Keratinocyte (primary cell): ENCODE measurements at regions not wholly inside any gene's neighbourhood (a gene's known extent, or its start where the extent isn't known, plus 50 kb on each side); places are given as distances from the start of the nearest gene placed in this dataset.
"Not testable (repeated sequence)": the region's sequence is repeated elsewhere in the genome, so short reads cannot be mapped to it uniquely, and the experiment has no call there.

Source experiments
- DNase-seq: peaks from one replicate; pipeline ENCODE4 v3.0.0-alpha.2; 2011; ENCODE audit warnings: low read depth, missing footprints, low spot score
- FAIRE-seq: peaks from 2 replicates; lab custom pipeline; 2011; peaks lifted over from hg19 to GRCh38; lab: Jason Lieb, UNC
- H2AFZ ChIP-seq: 2 replicates; pipeline ENCODE4 v1.6.0; 2012; ENCODE audit warnings: low read length, control low read depth, inconsistent platforms; ENCODE audit not compliant: control insufficient read depth
- H3K27ac ChIP-seq: 2 replicates; pipeline ENCODE4 v1.5.1; 2011; ENCODE audit warnings: low read length; ENCODE audit not compliant: control insufficient read depth, insufficient read depth
- H3K27me3 ChIP-seq: 3 replicates; pipeline ENCODE4 v1.6.0; 2011; ENCODE audit warnings: low read length; ENCODE audit not compliant: control insufficient read depth, insufficient read depth; ENCODE audit errors: extremely low read depth
- H3K36me3 ChIP-seq, 2 experiments: 2 replicates in 1 of 2; 3 replicates in 1 of 2; pipeline ENCODE4 v1.5.1; 2011; ENCODE audit warnings: low read length in 2 of 2, mild to moderate bottlenecking in 1 of 2; ENCODE audit not compliant: control insufficient read depth in 2 of 2, insufficient read depth in 2 of 2; ENCODE audit errors: extremely low read depth in 1 of 2
- H3K4me1 ChIP-seq: 3 replicates; pipeline ENCODE4 v1.5.1; 2011; ENCODE audit warnings: low read length; ENCODE audit not compliant: control insufficient read depth, insufficient read depth; ENCODE audit errors: extremely low read depth
- H3K4me2 ChIP-seq: 3 replicates; pipeline ENCODE4 v1.6.0; 2011; ENCODE audit warnings: low read depth, low read length; ENCODE audit not compliant: control insufficient read depth, insufficient read depth; ENCODE audit errors: extremely low read depth
- H3K4me3 ChIP-seq, 3 experiments: fragments of 200-600 bp in 1 of 3; sonication (generic) in 1 of 3; 2 replicates in 2 of 3; 3 replicates in 1 of 3; pipeline ENCODE4 v1.5.1; 2011 to 2016; ENCODE audit warnings: low read length in 3 of 3, mild to moderate bottlenecking in 3 of 3, control low read depth in 2 of 3, inconsistent platforms in 1 of 3, low read depth in 1 of 3, mixed read lengths in 1 of 3, mixed run types in 1 of 3, moderate library complexity in 1 of 3; ENCODE audit not compliant: control insufficient read depth in 2 of 3, insufficient read depth in 2 of 3; ENCODE audit errors: extremely low read depth in 1 of 3
- H3K79me2 ChIP-seq: 2 replicates; pipeline ENCODE4 v1.6.0; 2012; ENCODE audit warnings: low read length; ENCODE audit not compliant: control insufficient read depth, insufficient read depth
- H3K9ac ChIP-seq: 3 replicates; pipeline ENCODE4 v1.6.0; 2011; ENCODE audit warnings: low read length; ENCODE audit not compliant: control insufficient read depth, insufficient read depth; ENCODE audit errors: extremely low read depth
- H3K9me1 ChIP-seq: 3 replicates; pipeline ENCODE4 v1.6.0; 2011; ENCODE audit warnings: low read length; ENCODE audit not compliant: control insufficient read depth, insufficient read depth; ENCODE audit errors: extremely low read depth
- H3K9me3 ChIP-seq: 2 replicates; pipeline ENCODE4 v1.5.1; 2012; ENCODE audit warnings: low read depth, low read length; ENCODE audit not compliant: control insufficient read depth
- H4K20me1 ChIP-seq: 3 replicates; pipeline ENCODE4 v1.6.0; 2011; ENCODE audit warnings: low read length; ENCODE audit not compliant: control insufficient read depth, insufficient read depth; ENCODE audit errors: extremely low read depth
- EZH2 ChIP-seq: IDR thresholded peaks from one replicate; pipeline ENCODE4 v1.6.1; 2012; ENCODE audit warnings: inconsistent platforms, mild to moderate bottlenecking, low read length, moderate library complexity
- dilution Hi-C: fragments of 300-500 bp; cut with MboI; formaldehyde crosslinking; loops from one replicate; pipeline ENCODE4 v1.7.0; 2020; ENCODE audit warnings: low sequenced_read_pairs; ENCODE audit not compliant: extremely low pct_ligation_motif_present
- TF ChIP-seq, protein P1 (sequence below), 3 experiments: IDR thresholded peaks in 1 of 3; conservative IDR thresholded peaks in 1 of 3; optimal IDR thresholded peaks in 1 of 3; 2 replicates in 2 of 3; 3 replicates in 1 of 3; pipeline versions ENCODE3 to v1.5.1; 2011; ENCODE audit warnings: low read length in 3 of 3, mild to moderate bottlenecking in 3 of 3, moderate library complexity in 2 of 3, control low read depth in 1 of 3, inconsistent platforms in 1 of 3; ENCODE audit not compliant: insufficient read depth in 2 of 3; ENCODE audit errors: extremely low read depth in 1 of 3

DNA sequence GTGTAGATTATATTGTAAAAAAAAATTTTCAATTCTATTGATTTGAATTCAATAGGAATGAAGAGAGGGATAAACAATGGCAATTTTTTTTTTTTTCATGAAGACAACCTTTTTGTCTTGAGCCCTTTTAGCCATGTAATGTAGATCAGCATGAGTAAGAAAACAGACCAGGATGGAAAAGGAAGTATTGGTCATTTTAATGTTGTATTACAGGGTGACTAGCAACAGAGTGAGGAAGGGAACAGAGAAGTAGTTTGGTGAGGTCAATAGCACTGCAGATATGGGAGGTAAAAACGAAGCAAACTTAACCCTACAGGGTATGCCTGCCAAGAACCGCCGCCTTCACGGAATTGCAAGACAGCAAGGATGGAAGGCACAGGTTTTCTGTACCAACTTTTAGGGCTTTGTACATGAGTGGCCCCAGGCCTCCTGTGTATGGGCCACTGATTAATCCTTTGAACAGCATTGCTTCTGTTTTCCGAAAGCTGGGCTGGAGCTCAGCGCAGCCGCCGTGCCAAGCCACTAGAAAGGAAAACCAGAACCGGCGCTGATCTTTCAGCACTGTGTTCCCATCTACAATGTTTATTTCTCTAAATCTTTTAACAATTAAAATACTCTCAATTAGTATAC, 383.7 kb downstream of the CENPW start:
- no peaks in the 10 kb centered on the region for H3K9me1 ChIP-seq
- DNase-seq (no peak), FAIRE-seq (no peak)
- peaks cover 10% of the 10 kb centered on the region for H3K4me1 ChIP-seq
- no peak for TF ChIP-seq EZH2
- TF ChIP-seq, protein P1, sequence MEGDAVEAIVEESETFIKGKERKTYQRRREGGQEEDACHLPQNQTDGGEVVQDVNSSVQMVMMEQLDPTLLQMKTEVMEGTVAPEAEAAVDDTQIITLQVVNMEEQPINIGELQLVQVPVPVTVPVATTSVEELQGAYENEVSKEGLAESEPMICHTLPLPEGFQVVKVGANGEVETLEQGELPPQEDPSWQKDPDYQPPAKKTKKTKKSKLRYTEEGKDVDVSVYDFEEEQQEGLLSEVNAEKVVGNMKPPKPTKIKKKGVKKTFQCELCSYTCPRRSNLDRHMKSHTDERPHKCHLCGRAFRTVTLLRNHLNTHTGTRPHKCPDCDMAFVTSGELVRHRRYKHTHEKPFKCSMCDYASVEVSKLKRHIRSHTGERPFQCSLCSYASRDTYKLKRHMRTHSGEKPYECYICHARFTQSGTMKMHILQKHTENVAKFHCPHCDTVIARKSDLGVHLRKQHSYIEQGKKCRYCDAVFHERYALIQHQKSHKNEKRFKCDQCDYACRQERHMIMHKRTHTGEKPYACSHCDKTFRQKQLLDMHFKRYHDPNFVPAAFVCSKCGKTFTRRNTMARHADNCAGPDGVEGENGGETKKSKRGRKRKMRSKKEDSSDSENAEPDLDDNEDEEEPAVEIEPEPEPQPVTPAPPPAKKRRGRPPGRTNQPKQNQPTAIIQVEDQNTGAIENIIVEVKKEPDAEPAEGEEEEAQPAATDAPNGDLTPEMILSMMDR (optimal IDR thresholded peaks at IDR 0.05 in 1 of 3, IDR thresholded peaks at IDR 0.05 in 1 of 3, conservative IDR thresholded peaks at IDR 0.05 in 1 of 3; ENCODE audit: extremely low read depth in 1 of 3, insufficient read depth in 2 of 3, low read length in 3 of 3): no peak
- no peak overlapping the region for H3K27ac ChIP-seq
- H2AFZ ChIP-seq: no peak overlapping the region
- H3K9ac ChIP-seq: no peak overlapping the region
- H3K4me3 ChIP-seq: no peak overlapping the region
- H3K36me3 ChIP-seq: no peaks in the 10 kb centered on the region
- no peaks in the 10 kb centered on the region for H3K9me3 ChIP-seq
- H3K4me2 ChIP-seq: no peak overlapping the region
- no peaks in the 10 kb centered on the region for H4K20me1 ChIP-seq
- dilution Hi-C loops: no loop called here
- H3K79me2 ChIP-seq: no peaks in the 10 kb centered on the region
- H3K27me3 ChIP-seq: no peaks in the 10 kb centered on the region

DNA sequence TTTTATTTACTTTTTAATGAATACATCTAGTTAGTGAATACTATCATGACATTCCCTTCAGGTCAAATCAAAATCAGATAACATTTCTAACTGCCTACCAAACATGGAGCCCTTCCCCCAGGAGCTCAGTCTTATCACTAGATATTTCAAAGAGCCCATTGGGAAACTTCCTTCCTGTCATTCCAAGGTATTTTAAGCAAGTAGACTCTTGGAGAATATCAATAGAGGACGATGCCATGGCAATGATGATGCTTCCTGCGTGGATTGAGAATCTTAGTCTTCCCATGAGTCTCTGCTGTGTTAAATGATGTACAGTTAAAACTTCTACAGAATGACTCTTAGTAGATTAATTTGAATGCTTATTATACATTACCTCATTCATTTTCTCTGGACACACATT, 384.9 kb downstream of the CENPW start:
- no peak overlapping the region for H3K4me3 ChIP-seq
- no peaks in the 10 kb centered on the region for H3K36me3 ChIP-seq
- H4K20me1 ChIP-seq: no peaks in the 10 kb centered on the region
- H3K9me3 ChIP-seq: no peaks in the 10 kb centered on the region
- H3K9ac ChIP-seq: no peak overlapping the region
- no peak overlapping the region for H3K4me2 ChIP-seq
- no peaks in the 10 kb centered on the region for H3K79me2 ChIP-seq
- dilution Hi-C loops: no loop called here
- DNase-seq: no peak
- H2AFZ ChIP-seq: no peak overlapping the region
- no peak overlapping the region for H3K27ac ChIP-seq
- peaks cover 10% of the 10 kb centered on the region for H3K4me1 ChIP-seq
- TF ChIP-seq, protein P1 (optimal IDR thresholded peaks at IDR 0.05 in 1 of 3, IDR thresholded peaks at IDR 0.05 in 1 of 3, conservative IDR thresholded peaks at IDR 0.05 in 1 of 3; ENCODE audit: extremely low read depth in 1 of 3, insufficient read depth in 2 of 3, low read length in 3 of 3): no peak
- no peak for TF ChIP-seq EZH2
- FAIRE-seq: no peak
- no peaks in the 10 kb centered on the region for H3K27me3 ChIP-seq
- no peaks in the 10 kb centered on the region for H3K9me1 ChIP-seq

DNA sequence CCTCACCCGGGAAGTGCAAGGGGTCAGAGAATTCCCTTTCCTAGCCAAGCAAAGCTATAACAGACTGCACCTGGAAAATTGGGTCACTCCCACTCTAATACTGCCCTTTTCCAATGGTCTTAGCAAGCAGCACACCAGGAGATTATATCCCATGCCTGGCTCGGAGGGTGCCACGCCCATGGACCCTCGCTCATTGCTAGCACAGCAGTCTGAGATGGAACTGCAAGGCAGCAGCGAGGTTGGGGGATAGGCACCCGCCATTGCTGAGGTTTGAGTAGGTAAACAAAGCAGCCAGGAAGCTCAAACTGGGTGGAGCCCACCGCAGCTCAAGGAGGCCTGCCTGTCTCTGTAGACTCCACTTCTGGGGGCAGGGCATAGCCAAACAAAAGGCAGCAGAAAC, 386.5 kb downstream of the CENPW start:
- FAIRE-seq, H3K9me3 ChIP-seq, dilution Hi-C loops, H3K9me1 ChIP-seq, H3K27me3 ChIP-seq, H2AFZ ChIP-seq, H3K4me3 ChIP-seq, H4K20me1 ChIP-seq, H3K9ac ChIP-seq, H3K79me2 ChIP-seq, H3K27ac ChIP-seq, H3K4me1 ChIP-seq, H3K4me2 ChIP-seq, H3K36me3 ChIP-seq, DNase-seq: not testable (repeated sequence)
